Stimulated activated CD4-positive, alpha-beta T cell treated with anti-CD3 and anti-CD28 coated beads, Interleukin-1b, Interleukin-23, amount 100 ng/mL, for 24 hours (primary cell): ENCODE measurements at regions not wholly inside any gene's neighbourhood (a gene's known extent, or its start where the extent isn't known, plus 50 kb on each side); places are given as distances from the start of the nearest gene placed in this dataset.
A peak's percentile ranks its signal among the peaks of the same experiment; 100 is the strongest.

Experiments
- DNase-seq, 4 experiments: peaks; one replicate each; pipeline ENCODE4 v3.0.0-alpha.2; 2020; ENCODE audit warnings: low read depth in 4 of 4, low spot score in 1 of 4

DNA sequence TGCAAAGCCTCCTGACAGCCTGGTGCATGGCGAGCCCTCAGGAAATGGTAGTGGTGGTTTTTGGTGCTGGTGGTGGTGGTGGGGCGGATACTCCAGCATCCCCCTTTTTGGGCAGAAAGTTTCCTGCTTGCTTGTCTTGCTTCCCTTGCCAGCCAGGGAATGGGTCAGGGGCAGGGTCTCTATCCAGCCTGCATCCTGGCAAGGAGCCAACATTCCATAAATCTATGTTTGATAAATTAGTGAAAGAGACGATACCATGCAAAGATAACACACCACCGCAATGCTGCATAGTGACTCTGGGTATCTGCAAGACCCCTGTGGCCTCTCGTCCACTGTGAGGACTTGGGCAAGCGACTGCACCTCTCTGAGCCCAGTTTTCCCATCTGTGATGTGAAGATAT, 246.2 kb downstream of the LRFN2 start:
- DNase-seq, result no peak

DNA sequence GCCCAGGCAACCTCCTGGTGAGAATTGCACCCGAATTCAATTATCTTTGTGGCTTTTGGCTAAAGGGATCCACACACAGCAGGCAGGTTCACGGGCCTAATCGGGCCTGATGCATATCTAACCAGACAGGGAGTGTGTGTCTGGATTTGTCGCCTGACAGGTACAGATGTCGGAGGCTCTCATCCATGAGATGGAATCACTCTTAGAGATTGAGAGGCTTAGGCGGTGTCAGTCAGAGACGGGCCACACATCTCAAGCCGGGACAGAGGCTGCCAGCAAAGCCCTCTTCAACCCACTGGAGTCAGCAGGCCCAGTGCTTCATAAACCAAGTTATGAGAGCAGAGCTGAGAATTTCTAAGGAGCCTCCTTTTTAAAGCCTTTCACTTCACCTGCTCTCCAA, 247.0 kb downstream of the LRFN2 start:
- DNase-seq, result no peak

DNA sequence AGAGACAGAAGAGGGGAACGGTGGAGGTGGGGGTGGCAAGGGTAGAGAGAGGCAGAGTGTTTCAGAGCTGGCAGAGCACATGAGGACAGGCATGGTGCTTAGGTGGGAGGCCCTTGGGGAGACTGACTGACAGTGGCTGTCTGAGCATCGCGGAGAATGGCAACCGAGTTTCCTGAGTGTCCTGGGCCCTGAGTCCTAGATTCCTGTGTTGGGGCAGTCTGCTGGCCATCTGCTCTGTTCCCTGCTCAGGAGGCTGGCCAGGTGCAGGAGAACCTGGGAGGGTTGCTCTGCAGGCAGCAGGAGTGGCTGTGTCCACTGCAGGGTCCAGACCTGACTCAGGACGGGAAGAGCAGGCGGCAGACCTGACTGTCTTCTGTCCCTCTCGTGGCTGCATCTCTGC, 248.9 kb downstream of the LRFN2 start:
- DNase-seq, result no peak

DNA sequence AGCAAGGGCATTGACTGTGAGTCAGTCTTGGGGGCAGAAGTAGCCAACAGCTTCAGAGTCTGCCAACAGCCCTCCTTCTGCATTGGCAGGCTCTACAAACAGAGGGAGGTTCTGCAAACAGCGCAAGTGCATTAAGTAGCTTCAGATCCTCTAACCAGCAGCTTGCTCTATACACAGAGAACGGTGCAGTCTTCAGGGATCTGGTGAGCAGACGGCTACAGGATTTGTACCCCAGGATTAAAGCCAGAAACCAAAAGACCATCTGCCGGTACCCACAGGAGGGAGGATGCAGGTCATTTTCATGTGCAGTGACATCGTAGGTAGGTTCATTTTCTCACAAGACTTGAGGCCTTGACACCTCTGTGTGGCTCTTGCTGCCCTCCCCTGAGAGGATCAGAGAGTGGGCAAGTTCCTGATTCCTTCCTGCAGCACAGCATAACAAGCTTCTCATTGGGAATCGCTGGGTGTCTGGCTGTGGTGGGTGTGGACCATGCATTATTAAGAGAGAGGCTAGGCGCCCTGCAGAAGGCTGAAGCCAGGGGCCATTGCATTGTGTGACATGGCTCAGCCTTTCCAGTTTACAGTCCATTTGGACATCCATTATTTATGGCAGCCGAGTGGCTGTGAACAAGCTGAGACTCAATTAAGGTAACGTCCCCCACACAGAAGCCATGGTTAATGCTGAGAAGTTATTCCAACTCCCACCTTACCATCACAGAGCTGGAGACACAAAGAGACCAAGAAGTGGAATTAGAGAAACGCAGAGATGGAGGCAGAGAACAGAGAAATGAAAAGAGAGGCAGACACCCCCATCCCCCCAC, 250.0 kb downstream of the LRFN2 start:
- no peak for DNase-seq

DNA sequence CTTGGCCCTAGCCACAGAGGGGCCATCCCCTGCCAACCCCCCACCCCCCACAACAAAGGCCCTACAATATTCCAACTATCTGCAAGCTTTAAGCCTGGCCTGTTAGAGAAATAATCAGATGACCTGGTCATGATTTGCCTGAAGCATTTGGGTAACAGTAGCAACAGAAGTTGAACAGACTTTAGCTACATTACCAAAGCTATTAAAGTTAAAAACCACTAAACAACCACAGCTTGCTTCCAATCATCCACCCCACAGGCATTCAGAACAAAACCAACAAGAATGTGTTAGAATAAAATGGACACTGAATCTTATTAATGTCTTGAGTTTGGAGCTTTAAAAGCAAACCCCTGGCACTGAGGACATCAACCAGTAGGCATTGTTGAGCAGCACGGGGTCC, 250.9 kb downstream of the LRFN2 start:
- DNase-seq, result no peak

DNA sequence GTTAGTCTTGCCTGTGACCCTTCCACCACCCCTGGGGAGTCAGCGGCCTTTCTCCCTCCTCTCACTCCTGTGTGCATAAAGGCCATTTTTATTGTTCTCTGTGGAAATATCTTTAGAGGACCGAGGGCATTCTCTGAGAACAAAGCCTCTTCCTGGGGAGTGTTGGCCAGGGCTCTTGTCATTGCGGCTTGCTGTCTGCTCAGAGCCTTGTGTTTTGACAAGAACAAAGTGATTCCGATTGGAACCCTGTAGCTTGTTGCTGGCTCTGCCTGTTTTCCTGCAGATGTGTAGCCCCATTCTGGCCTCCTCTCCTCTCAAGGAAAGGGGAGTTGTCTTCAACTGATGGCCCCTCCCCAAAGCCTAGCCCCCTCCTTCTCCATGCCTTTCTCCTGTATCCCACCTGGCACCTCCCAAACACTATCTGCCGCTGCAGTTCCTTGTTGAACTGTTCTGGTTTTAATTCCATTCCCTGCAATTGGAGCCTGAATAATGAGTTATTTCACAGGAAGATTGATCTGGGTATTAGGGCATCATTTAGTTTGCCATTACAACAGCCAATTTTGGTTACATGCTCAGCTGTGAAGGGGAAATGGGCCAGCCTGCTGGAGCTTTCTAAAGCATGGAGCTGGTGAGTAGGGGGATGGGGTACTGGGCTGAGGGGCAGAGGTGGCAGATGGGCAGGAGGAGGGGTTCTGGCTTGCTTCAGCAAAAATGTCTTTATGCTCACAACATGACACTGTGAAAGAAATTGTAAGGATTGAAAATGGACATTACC, 252.5 kb downstream of the LRFN2 start:
- DNase-seq, result no peak

DNA sequence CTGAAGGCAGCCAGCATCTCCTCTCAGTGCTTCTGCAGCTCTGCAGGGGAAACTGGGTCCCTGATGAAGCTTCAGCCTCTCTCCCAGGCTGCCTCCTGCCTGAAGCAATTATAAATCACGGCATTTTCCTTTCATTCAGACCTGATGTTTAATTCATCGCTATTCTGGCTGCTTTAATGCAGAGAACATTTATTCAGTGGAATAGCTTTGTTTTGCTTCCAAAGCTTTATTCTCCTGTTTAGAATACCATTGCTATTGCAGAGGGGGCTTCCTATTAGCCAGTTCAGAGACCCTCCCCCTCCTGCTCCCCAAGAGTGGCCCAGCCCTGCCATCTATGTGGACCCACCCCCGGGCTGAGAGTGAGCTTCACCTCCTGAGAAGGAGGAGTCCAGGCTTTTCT, 255.6 kb downstream of the LRFN2 start:
- DNase-seq, result no peak

DNA sequence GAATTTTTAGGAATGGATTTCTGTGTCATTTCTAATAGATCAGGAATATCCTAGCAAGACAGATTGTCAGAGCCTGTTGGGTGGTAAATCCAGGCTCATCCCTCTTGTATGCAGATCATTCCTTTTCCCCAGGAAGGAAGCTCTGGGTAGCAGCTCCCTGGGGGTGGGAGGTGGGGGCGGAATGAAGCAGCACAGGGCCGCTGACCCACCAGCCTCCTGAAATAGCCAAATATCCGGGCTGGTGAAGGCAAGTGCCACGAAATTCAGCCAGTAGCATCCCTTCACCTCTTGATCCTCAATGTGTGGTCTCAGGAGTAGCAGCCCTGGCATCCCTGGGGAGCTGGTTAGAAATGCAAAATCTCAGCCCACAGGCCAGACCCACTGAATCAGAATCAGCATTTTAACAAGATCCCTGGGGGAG, 256.9 kb downstream of the LRFN2 start:
- no peak for DNase-seq

DNA sequence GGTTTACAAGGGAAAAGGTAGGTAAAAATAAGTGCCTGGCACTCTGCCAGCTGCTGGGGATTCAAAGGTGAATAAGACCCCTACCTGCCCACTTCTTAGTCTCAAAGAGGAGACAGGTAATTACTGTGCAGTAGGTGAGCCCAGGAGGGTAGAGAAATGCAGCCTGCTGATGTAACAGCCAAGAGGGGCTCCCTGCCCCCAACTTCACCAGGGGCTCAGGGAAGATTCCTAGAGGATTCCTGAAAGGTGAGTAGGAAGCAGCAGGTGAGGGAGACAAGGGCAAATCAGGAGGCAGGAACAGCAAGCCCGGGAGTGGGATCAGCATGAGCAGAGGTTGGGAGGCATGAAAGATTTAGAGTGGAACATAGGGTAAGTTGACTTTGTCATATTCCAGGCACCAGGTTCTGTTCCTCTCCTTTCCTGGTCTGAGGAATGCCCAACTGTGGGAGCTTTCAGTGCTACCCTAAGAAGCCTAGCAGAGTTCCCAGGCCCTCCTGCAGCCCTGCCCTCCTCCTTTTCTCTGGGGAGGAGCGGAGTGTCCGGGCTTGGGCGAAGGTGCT, 258.1 kb downstream of the LRFN2 start:
- DNase-seq, result no peak

DNA sequence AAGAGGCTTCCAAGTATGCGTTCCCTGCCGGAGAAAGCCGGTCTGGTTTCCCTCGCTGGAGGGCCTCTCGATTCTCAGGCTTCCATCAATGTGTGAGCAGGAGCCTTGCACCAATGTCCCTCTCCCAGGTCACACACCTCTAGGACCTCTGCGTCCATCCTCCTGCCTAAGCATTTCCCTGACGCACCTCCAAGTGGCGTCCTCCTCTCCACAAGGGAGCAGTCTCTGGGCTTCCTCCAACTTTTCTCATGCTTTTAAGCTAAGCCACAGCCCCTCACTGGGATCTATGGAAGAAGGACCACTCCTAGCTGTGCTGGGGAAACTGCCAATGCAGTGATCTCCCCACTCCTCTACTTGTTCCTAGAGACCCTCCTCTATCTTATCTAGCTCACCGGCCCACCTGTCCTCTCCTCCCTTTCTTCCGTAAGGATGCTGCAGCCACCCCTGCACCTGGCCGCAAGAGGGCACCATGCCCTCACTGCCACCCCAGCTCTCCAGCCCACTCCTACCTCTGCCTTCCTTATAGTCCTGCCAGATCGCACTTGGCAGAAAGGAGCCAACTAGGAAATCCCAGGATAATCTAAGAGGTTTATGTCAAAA, 258.7 kb downstream of the LRFN2 start:
- DNase-seq, result peak in 2 of 4 experiments; percentile 4 to 13

DNA sequence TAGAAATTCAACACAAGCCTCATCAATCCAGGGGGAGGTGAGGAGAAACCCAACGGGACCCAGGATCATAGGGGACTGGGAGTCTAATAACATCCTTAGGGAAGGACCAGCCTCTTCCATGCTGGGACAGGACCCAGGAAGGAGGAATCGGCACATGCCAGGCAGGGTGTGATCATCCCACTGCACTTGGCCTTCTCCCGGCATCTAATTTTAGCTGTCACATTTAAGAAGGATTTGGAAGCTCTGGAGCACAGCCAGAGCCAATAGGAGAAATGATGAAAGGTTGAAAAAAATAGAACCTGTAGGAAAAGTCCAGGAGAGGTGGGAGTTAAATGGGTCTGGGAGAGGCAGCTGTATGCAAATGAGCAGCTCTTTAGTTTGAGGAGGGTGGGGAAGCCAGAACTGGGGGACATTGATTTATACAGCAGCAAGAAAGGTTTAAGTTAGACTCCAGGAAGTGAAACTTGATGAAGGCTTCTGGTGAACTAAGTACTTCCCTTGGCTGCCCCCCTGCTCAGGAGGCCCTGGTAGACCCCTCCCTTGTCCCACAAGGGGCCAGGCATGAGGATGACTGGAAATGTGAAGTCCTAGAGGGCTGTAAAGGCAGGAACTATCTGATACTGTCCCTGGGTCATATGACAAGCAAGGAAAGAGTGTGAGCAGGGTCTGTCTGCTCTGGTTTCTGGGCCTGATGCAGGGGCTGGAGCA, 260.3 kb downstream of the LRFN2 start:
- no peak for DNase-seq

DNA sequence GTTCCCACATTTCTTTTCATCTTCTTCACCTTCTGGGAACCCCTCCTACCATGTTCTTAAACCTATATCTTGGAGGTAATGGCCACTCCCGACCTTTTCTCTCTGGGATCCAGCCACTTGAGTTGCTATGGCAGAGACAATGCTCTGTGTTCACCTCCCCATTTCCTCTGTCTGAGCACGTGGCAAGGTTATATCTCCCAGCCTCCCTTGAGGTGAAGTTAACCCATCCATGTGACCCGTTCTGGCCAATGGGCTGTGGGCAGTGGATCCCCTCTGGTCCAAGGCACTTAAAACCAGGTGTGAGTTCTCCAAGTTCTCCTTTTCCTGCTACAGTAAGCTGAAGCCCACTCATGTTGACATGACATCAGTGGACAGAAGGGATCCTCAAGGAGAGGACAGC, 261.4 kb downstream of the LRFN2 start:
- DNase-seq, result no peak

DNA sequence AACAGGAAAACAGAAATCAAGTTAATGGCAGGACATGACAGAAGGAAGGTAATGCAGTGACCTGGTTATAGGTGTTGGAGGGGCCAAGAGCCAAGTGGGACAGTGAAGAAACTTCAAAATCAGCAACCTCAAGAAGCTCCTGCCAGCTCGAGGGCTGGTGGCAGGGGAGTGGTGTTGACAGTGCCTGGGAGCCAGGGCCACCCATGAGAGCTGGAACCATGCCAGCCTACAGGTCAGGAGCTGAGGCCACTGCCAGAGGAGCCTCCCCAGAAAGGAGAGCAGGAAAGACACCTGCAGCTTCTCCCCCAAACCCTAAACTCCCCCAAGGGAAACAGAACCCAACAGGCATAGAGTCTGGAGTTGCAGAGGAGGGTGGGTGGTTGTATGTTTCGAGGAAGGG, 262.1 kb downstream of the LRFN2 start:
- no peak for DNase-seq

DNA sequence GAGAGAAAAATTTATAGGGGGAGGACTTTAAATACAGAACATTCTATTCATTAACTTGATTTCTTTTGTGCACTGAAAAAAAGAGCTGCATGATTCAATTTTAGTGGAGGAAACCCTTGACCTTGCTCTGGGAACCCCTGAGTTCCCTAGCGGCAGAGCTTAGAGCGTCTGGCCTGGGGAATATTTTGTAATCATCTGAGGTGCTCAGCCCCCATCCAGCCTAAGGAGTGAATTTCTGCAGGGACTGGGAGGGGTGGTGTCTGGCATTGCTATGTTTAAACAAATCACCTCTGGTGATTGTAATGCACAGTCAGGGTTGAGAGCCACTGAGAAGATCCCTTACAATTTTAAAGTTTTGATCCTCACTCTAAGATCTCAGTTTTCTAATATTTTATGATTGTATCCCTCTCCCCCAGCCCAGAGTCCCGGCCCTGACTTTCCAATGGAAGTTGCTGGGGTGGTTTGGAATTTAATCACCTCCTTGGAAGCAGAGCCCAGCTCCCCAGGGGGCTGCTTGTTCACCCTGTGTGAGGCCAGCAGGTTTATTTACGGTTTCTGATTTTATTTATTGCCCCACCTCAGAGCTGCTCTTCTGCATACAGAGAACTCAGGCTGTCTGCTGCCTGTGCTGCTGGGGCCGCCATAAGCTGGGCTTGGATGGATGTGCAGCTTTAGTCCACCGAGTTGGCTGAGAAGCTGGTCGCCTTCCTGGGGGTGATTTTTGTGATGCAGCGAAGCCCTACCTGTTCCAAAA, 263.1 kb downstream of the LRFN2 start:
- no peak for DNase-seq

DNA sequence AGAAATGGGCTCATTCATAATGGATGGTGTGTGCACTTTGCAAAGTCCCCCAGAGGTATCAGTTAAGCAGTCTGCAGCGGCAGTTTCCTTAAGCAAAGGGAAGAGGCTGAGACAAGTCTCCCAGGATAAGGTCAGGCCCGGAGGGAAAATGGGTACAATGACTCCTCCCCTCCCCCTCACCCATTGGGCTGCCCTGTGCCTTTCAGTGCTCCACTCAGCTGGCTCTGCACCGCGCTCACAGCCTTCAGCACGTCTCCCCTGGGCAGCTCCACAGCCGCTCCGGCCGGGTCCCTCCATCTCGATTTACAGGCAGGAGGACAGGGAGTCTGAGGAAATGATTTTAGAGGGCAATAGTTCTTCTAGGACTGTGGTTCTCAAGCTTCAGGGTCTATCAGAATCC, 264.8 kb downstream of the LRFN2 start:
- no peak for DNase-seq

DNA sequence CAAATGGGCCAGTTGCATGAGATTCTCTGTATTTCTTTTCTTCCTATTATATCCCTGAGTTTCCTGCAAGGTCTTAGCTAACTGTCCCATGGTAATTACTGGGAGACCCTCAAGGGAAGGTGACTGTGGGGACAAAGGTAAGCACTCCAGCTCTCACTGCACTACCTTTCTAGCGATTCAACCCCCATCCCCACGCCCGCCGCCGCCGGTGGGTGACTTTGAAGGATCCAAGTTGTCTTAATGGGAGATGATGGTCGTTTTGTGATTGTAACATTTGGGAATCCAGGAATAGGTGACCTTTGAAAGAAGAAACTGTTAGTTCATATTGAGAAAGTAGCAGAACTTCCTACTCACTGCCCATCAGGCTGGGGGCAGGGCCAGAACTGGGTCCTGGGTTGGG, 265.5 kb downstream of the LRFN2 start:
- no peak for DNase-seq

DNA sequence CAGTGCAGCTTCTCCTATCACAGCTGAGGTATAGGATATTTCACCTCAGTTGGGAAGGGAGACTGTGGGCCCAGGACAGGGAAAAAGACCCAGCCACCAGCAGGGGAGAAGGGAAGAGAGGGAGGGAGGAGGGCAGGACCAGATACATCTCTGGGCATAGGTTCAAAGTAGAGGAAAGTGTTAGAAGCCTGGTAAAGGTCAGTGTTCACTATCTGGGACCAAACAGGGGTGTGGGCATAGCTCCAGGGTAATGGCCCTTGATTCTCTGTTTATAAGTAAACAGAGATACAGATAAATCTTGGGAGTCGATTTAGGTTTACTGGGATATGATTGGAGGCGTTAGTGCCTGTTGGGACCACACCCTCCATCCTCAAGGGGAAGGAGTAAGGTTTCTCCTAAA, 266.2 kb downstream of the LRFN2 start:
- no peak for DNase-seq

DNA sequence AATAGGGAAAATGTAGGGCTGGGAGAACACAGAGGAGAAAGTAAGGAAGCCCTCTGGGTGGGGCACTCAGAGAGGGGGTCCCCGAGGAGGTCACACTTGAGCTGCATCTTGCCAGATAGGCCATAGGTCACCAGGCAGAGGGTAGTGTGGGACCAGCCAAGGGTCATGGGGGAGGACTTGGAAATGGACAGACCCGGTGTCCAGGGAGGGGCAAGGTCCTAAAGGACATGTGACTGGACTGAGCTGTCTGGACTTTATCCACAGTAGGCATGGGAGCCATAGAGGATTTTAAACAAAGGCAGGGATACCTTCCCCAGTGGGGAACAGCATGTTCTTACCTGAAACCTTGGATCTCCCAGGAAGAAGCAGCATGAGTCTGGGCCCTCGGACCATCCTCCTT, 266.7 kb downstream of the LRFN2 start:
- DNase-seq, result no peak

DNA sequence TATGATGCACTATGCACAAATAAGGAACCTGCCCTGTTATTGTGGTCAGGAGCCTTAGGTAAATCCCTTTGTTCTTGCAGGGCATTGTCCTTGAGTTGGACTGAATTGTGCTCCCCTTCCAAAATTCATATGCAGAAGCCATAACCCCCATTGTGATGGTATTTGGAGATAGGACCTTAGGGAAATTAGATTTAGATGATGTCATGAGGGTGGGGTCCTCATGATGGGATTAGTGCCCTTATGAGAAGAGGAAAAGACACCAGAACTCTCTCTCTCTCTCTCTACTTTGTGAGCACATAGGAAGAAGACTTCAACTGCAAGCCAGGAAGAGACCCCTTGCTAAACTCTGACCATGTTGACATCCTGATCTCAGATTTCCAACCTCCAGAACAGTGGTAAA, 268.0 kb downstream of the LRFN2 start:
- no peak for DNase-seq

DNA sequence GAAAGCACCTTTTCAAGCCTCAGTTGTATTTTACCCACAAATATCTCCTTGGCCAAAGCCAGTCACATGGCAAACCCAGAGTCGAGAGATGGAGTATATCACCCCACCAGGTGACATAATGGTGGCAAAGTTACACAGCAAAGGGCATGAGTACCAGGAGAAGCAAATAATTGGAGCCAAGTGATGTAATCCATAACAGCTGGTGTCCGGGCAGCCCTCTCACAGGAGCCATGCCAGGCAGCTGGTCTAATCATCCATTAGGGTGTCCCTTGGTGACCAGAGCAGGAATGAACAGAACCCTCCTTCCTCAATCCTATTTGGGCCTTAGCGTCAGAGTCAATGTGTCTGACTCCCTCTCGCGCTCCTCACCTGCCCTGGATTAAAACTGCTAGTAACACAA, 272.1 kb downstream of the LRFN2 start:
- DNase-seq, result no peak

DNA sequence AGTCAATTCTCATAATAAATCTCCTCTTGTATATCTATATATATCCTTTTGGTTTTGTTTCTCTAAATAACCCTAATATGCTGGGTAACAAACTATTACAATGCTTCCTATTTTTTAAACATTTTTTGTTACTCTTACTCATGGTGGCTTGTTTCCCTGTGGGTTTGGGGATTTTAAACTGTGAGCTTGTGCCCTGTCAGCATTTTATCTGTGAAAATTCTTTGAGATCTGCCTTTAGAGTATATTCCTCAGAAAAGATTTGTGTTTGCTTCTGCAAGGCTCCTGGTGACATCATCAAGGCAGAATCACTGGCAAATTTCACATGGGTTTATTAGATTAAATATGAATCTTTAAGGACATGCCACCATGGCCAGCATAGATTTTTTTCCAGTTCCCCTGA, 273.6 kb downstream of the LRFN2 start:
- DNase-seq, result no peak
